HFFc6 (cell line): ENCODE measurements at regions not wholly inside any gene's neighbourhood (a gene's known extent, or its start where the extent isn't known, plus 50 kb on each side); places are given as distances from the start of the nearest gene placed in this dataset.

ENCODE experiments used
- DNase-seq: peaks from one replicate; pipeline ENCODE4 v3.0.0-alpha.2; 2018
- H3K27ac Mint-ChIP-seq: 2 replicates; pipeline ENCODE4 v1.8.0; 2020; ENCODE audit warnings: mild to moderate bottlenecking, mixed read lengths
- H3K27me3 Mint-ChIP-seq: 2 replicates; pipeline ENCODE4 v1.8.0; 2021; ENCODE audit warnings: mild to moderate bottlenecking, moderate library complexity, mixed read lengths; ENCODE audit not compliant: insufficient read depth
- H3K36me3 Mint-ChIP-seq: 2 replicates; pipeline ENCODE4 v1.8.0; 2021; ENCODE audit warnings: low read depth, mixed read lengths
- H3K4me1 Mint-ChIP-seq: 2 replicates; pipeline ENCODE4 v1.8.0; 2020; ENCODE audit warnings: low read depth, mixed read lengths
- H3K4me3 Mint-ChIP-seq: 2 replicates; pipeline ENCODE4 v1.8.0; 2020; ENCODE audit warnings: mild to moderate bottlenecking, moderate library complexity, mixed read lengths
- H3K9me3 Mint-ChIP-seq: 2 replicates; pipeline ENCODE4 v1.8.0; 2020; ENCODE audit warnings: mild to moderate bottlenecking, mixed read lengths
- TF ChIP-seq, protein P1 (sequence below): fragments of 200-600 bp; sonication (generic); IDR thresholded peaks from 2 replicates; pipeline ENCODE4 v1.5.0; 2021; ENCODE audit warnings: antibody characterized with exemption, mild to moderate bottlenecking

DNA sequence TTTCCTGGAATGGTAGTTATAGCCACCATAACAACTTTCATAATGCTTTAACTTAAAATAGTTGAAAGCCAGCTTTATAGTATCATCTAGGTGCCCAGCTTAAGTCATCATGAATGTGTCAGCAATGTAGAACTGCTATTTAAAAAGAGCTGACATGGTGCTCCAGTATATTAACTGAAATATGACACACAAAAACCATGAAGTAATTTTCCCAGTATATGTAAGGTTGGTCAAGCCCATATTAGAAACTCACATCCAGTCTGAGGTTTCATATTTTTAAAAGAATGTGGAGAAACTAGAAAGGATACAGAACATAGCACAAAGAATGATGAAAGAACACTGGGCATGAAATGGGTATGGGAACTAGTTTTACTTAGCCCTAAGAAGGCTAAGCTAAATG, 121.3 kb upstream of the KRAS start:
- peaks cover 3% of the 10 kb centered on the region; the same call in 1 of the 2 replicates for H3K27me3 Mint-ChIP-seq
- H3K9me3 Mint-ChIP-seq = no peaks in the 10 kb centered on the region
- H3K4me3 Mint-ChIP-seq = no peak overlapping the region
- no peak for DNase-seq
- H3K4me1 Mint-ChIP-seq = peaks cover 5% of the 10 kb centered on the region; the same call in 1 of the 2 replicates
- no peaks in the 10 kb centered on the region for H3K36me3 Mint-ChIP-seq
- no peak overlapping the region for H3K27ac Mint-ChIP-seq
- TF ChIP-seq, protein P1, sequence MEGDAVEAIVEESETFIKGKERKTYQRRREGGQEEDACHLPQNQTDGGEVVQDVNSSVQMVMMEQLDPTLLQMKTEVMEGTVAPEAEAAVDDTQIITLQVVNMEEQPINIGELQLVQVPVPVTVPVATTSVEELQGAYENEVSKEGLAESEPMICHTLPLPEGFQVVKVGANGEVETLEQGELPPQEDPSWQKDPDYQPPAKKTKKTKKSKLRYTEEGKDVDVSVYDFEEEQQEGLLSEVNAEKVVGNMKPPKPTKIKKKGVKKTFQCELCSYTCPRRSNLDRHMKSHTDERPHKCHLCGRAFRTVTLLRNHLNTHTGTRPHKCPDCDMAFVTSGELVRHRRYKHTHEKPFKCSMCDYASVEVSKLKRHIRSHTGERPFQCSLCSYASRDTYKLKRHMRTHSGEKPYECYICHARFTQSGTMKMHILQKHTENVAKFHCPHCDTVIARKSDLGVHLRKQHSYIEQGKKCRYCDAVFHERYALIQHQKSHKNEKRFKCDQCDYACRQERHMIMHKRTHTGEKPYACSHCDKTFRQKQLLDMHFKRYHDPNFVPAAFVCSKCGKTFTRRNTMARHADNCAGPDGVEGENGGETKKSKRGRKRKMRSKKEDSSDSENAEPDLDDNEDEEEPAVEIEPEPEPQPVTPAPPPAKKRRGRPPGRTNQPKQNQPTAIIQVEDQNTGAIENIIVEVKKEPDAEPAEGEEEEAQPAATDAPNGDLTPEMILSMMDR = no peak

DNA sequence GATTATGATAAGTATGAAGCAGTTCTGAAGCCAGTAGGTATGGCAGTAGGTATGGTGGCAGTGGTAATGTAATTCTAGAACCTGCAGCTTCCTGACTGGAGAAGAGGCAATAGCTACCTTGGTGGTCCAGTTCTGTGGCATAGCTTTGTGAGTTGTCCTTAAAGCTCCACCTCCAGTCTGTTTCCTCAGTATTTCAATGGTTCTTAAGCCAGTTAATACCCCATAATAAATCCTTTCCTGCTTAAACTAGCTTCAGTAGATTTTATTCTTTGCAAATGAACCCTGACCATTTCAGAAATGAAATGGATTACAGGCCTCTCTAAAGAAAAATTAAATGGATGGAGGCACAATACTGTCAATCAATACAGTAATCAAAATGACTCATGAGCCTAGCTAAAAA, 117.8 kb upstream of the KRAS start:
- Mint-ChIP-seq H3K27me3 (peaks cover 3% of the 10 kb centered on the region; the same call in 1 of the 2 replicates), H3K4me3 (no peak overlapping the region), H3K27ac (no peak overlapping the region), H3K4me1 (no peaks in the 10 kb centered on the region), H3K9me3 (no peaks in the 10 kb centered on the region), H3K36me3 (no peaks in the 10 kb centered on the region)
- no peak for DNase-seq
- TF ChIP-seq, protein P1 = no peak

DNA sequence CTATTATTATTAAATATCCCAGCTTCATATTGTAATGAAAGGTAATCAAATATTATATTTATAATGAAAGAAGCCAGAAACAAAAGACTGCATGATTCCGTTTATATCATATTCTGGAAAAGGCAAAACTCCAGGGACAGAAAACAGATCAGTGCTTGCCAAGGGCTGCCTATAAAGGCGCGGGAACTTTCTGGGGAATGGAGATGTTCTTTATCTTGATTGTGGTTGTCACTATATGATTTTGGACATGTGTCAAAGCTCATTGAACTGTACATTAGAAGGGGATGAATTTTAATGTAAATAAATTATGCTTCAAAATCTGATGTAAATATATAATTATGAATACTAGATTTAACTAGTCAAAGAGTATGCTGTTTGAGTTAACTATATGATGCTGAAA, 115.4 kb upstream of the KRAS start:
- H3K9me3 Mint-ChIP-seq = no peaks in the 10 kb centered on the region
- H3K36me3 Mint-ChIP-seq = no peaks in the 10 kb centered on the region
- H3K27me3 Mint-ChIP-seq = peaks cover 5% of the 10 kb centered on the region; the same call in 1 of the 2 replicates
- H3K4me1 Mint-ChIP-seq = no peaks in the 10 kb centered on the region
- DNase-seq = no peak
- no peak overlapping the region for H3K4me3 Mint-ChIP-seq
- TF ChIP-seq, protein P1 = no peak
- H3K27ac Mint-ChIP-seq = no peak overlapping the region

DNA sequence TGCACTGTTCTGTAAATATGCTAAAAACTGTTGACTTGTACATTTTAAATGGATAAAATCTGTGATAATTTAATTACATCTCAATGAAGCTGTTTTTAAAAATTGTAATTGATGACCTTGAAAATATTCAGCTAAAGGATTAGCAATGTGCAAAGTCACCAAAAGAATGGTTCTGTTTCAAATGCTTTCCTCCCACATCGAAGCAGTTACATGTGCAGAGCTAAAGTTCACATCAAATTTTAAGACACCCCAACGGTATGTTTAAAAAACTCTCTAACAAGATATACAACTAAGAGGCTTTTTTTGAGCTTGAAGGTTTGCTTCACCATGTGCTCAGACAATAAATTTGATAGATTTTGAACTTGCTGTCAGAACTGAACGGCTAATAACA, 114.6 kb upstream of the KRAS start:
- H3K36me3 Mint-ChIP-seq = no peaks in the 10 kb centered on the region
- peaks cover 5% of the 10 kb centered on the region; the same call in 1 of the 2 replicates for H3K27me3 Mint-ChIP-seq
- H3K27ac Mint-ChIP-seq = no peak overlapping the region
- no peaks in the 10 kb centered on the region for H3K9me3 Mint-ChIP-seq
- TF ChIP-seq, protein P1 = no peak
- no peaks in the 10 kb centered on the region for H3K4me1 Mint-ChIP-seq
- no peak for DNase-seq
- no peak overlapping the region for H3K4me3 Mint-ChIP-seq

DNA sequence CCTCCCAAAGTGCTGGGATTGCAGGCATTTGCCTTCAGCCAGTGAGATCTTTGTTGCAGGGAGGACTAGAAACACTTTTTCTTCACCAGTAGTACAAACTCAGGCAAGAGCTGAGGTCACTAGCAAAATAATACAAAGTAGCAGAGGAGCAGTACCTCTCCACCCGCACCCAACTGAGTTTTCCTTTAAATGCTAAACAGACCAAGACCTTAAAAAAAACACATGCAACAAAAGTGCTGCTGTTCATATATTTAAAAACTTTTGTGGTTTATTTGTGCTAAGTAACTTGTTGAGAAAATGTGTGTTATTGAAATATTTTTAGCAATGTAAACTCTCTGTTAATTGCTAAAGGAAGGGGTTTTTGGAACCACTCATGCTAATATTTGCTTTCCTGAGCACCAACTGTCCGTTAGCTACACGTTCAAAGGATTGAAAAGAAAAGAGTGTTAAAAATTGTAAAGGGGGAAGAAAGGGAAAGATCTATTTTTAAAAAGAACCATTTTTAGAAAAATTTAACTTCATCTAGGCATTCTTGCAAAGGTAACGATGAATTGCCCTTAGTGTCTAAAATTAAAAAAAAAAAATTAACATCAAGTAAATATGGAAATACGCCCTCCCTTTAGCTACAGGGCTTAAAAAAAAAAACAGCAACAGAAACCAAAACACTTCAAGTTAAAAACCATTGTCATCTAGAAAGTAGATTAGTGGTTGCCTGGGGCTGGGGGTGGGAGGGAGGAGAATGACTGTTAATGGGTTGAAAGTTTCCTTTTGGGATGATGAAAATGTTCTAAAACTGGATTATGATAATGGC, 114.0 kb upstream of the KRAS start:
- Mint-ChIP-seq H3K4me3 (no peak overlapping the region), H3K4me1 (no peaks in the 10 kb centered on the region), H3K27me3 (peaks cover 5% of the 10 kb centered on the region; the same call in 1 of the 2 replicates), H3K36me3 (no peaks in the 10 kb centered on the region), H3K27ac (no peak overlapping the region), H3K9me3 (no peaks in the 10 kb centered on the region)
- TF ChIP-seq, protein P1 = no peak
- DNase-seq = no peak
